ENCODE measurements at regions not wholly inside any gene's neighbourhood (a gene's known extent, or its start where the extent isn't known, plus 50 kb on each side); places are given as distances from the start of the nearest gene placed in this dataset.

DNA sequence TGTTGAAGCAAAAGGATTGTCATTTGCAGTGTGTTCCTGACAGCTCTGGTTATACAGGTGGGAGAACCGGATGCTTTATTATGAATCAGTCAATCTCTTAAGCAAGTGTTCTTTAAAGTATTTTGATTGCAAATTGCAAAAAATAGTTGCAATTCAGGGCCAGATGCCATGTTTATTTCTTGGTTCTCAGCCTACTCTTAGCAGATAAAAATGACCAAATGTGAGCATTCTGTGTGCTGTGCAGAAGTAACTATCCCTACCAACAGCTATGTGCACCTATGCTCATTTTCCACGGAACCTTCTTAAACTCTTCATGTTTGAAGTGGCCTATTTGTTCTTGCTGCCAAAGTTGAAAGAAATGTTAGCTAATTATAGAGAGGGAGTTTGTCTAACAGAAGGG, 262.3 kb upstream of the RASGRP1 start:
- H2BK15ac ChIP-seq (ENCODE audit: low read length) = no peak overlapping the region
- no peaks in the 10 kb centered on the region for H3K4me1 ChIP-seq (replicated peaks in 1 of 4; ENCODE audit: control insufficient read depth in 3 of 4, insufficient read depth in 4 of 4, low read length in 3 of 4)
- no peak overlapping the region for H3K56ac ChIP-seq (replicated peaks; ENCODE audit: insufficient read length, low read depth, low read length)
- no peak overlapping the region for H2BK120ac ChIP-seq (replicated peaks; ENCODE audit: low read depth, low read length)
- H2BK20ac ChIP-seq (ENCODE audit: low read length) = no peak overlapping the region
- no peak overlapping the region for H3K4me2 ChIP-seq (ENCODE audit: insufficient read depth in 1 of 2, low read depth in 2 of 2, low read length in 2 of 2)
- no peak overlapping the region for H3K9ac ChIP-seq (replicated peaks in 1 of 4; ENCODE audit: extremely low read depth in 1 of 4, low read depth in 3 of 4, low read length in 3 of 4)
- no peak overlapping the region for H2AK5ac ChIP-seq (ENCODE audit: low read depth, low read length)
- no peaks in the 10 kb centered on the region for H3K27me3 ChIP-seq (replicated peaks in 1 of 4; ENCODE audit: control insufficient read depth in 3 of 4, extremely low read depth in 1 of 4, insufficient read depth in 3 of 4, low read length in 3 of 4)
- CTCF ChIA-PET (ENCODE audit: partially characterized antibody) = interaction anchor here (0.6 to 1.6 kb wide), 5 partner anchors 10 to 1440 kb away, joined by 3 to 9 read pairs (median 3); no protein-coding TSS in a partner anchor
- POLR2A ChIA-PET (ENCODE audit: partially characterized antibody) = no interaction called here
- FAIRE-seq (no peak), DNase-seq (ENCODE audit: low read depth in 1 of 2, low spot score in 2 of 2) (no peak)
- H3K79me1 ChIP-seq (ENCODE audit: low read depth, low read length) = no peaks in the 10 kb centered on the region
- no peak overlapping the region for H4K8ac ChIP-seq (ENCODE audit: extremely low read depth, insufficient read depth, low read length)
- no peaks in the 10 kb centered on the region for H3K36me3 ChIP-seq (ENCODE audit: control insufficient read depth in 2 of 4, insufficient read depth in 4 of 4, low read length in 3 of 4)
- no peak overlapping the region for H4K5ac ChIP-seq (ENCODE audit: insufficient read length, low read depth, low read length)
- no peak overlapping the region for H2BK5ac ChIP-seq (ENCODE audit: low read depth, low read length)
- no peak overlapping the region for H3K23ac ChIP-seq (ENCODE audit: insufficient read length)
- H4K20me1 ChIP-seq (replicated peaks in 1 of 2; ENCODE audit: control insufficient read depth in 1 of 2, insufficient read depth in 2 of 2, low read length in 2 of 2) = no peaks in the 10 kb centered on the region
- H3K18ac ChIP-seq (ENCODE audit: extremely low read depth, low read length) = no peak overlapping the region
- H2AFZ ChIP-seq (ENCODE audit: low read length) = no peak overlapping the region
- H3K23me2 ChIP-seq (ENCODE audit: low read depth, low read length) = no peaks in the 10 kb centered on the region
- no peak overlapping the region for H3K27ac ChIP-seq (ENCODE audit: low read depth, low read length)
- H3K4me3 ChIP-seq (ENCODE audit: extremely low read depth in 1 of 4, insufficient read depth in 2 of 4, low read depth in 3 of 4, low read length in 4 of 4) = no peak overlapping the region
- H2BK12ac ChIP-seq (ENCODE audit: low read depth, low read length) = no peak overlapping the region
- no peaks in the 10 kb centered on the region for H3K79me2 ChIP-seq (ENCODE audit: control insufficient read depth in 1 of 2, insufficient read depth in 2 of 2, low read length in 2 of 2)
- H4K91ac ChIP-seq (replicated peaks; ENCODE audit: insufficient read length, low read length) = no peak overlapping the region
- H3K14ac ChIP-seq (ENCODE audit: insufficient read length) = no peak overlapping the region
- H3K4ac ChIP-seq (replicated peaks; ENCODE audit: insufficient read length, low read depth, low read length) = no peak overlapping the region
- no peaks in the 10 kb centered on the region for H3K9me3 ChIP-seq (ENCODE audit: insufficient read depth in 2 of 2, low read depth in 1 of 2, low read length in 1 of 2)
- 93% methylated on average over 2 of the region's 2 CpGs; no CpG with 5 or more reads in 1 of the 2 experiments for WGBS, 2 experiments (ENCODE audit: extremely low coverage in 1 of 2, insufficient coverage in 1 of 2, insufficient read length in 1 of 2, insufficient replicate concordance in 2 of 2, low coverage in 1 of 2, low lambda C conversion rate in 2 of 2, missing lambda C conversion rate in 1 of 2)
- TF ChIP-seq CTBP2 (IDR thresholded peaks at IDR 0.05; ENCODE audit: borderline replicate concordance, insufficient read depth, insufficient read length, low read length) (no peak), YY1 (IDR thresholded peaks at IDR 0.05; ENCODE audit: low read depth, low read length) (no peak), RAD21 (IDR thresholded peaks at IDR 0.05 in 1 of 2, conservative IDR thresholded peaks at IDR 0.05 in 1 of 2; ENCODE audit: low read depth in 2 of 2, low read length in 2 of 2) (no peak), SAP30 (IDR thresholded peaks at IDR 0.05; ENCODE audit: insufficient read depth, insufficient replicate concordance, low read length) (no peak), SP4 (IDR thresholded peaks at IDR 0.05; ENCODE audit: low read length) (no peak), RBBP5 (IDR thresholded peaks at IDR 0.05; ENCODE audit: borderline replicate concordance, low read depth, low read length) (no peak), GTF2F1 (IDR thresholded peaks at IDR 0.05; ENCODE audit: borderline replicate concordance, low read depth, low read length) (no peak), BRCA1 (IDR thresholded peaks at IDR 0.05; ENCODE audit: low read depth, low read length) (no peak), TAF1 (IDR thresholded peaks at IDR 0.05; ENCODE audit: low read depth, low read length) (no peak), RNF2 (IDR thresholded peaks at IDR 0.05; ENCODE audit: borderline replicate concordance, low read depth, low read length, missing control alignments, poor library complexity, severe bottlenecking) (no peak), NANOG (IDR thresholded peaks at IDR 0.05; ENCODE audit: insufficient read depth, low read depth, low read length, poor library complexity, severe bottlenecking) (no peak), TBP (IDR thresholded peaks at IDR 0.05; ENCODE audit: low read depth, low read length) (no peak), SP1 (IDR thresholded peaks at IDR 0.05; ENCODE audit: low read depth, low read length) (no peak), JUND (IDR thresholded peaks at IDR 0.05; ENCODE audit: low read length) (no peak)
